Gastroesophageal sphincter (tissue), 3 donors: ENCODE measurements at regions not wholly inside any gene's neighbourhood (a gene's known extent, or its start where the extent isn't known, plus 50 kb on each side); places are given as distances from the start of the nearest gene placed in this dataset.

Experiments
- CTCF ChIP-seq, 4 experiments: fragments of 200-600 bp in 2 of 4; fragments of 450-650 bp in 2 of 4; sonication (generic) in 1 of 4; IDR thresholded peaks; one replicate each; pipeline ENCODE4 v1.5.1; 2017 to 2019; ENCODE audit warnings: antibody characterized with exemption in 4 of 4, mild to moderate bottlenecking in 2 of 4, moderate library complexity in 2 of 4
- EP300 ChIP-seq: sonication (generic); formaldehyde crosslinking; IDR thresholded peaks from one replicate; pipeline ENCODE4 v1.6.1; 2017; ENCODE audit warnings: antibody characterized with exemption, mild to moderate bottlenecking
- POLR2AphosphoS5 ChIP-seq: sonication (generic); formaldehyde crosslinking; IDR thresholded peaks from one replicate; pipeline ENCODE4 v1.6.1; 2017; ENCODE audit warnings: antibody characterized with exemption

GRCh38 chr10:123479640-123480039 is 186.5 kb upstream of the GPR26 start:
- TF ChIP-seq CTCF (IDR thresholded peaks at IDR 0.05) (no peak), POLR2AphosphoS5 (no peak), EP300 (no peak)
